GM12892 (cell line): ENCODE measurements at regions not wholly inside any gene's neighbourhood (a gene's known extent, or its start where the extent isn't known, plus 50 kb on each side); places are given as distances from the start of the nearest gene placed in this dataset.

Experiments
- POLR2A ChIP-seq: IDR thresholded peaks from 2 replicates; pipeline ENCODE4 v1.6.1; 2011; ENCODE audit warnings: low read depth, low read length, control low read depth
- TAF1 ChIP-seq: IDR thresholded peaks from 2 replicates; pipeline ENCODE4 v1.6.1; 2011; ENCODE audit warnings: low read depth, mild to moderate bottlenecking, control low read depth, low read length, borderline replicate concordance

- TF ChIP-seq POLR2A (no peak), TAF1 (no peak)
Observed at GRCh38 chr13:46496086-46496485, 56.9 kb upstream of the LRCH1 start.
